OCI-LY7 (cell line): ENCODE measurements at regions not wholly inside any gene's neighbourhood (a gene's known extent, or its start where the extent isn't known, plus 50 kb on each side); places are given as distances from the start of the nearest gene placed in this dataset.

Experiments used
- BruUV-seq: library from RNA; stranded (reverse); fragments of 400-500 nt; replicated peaks from 2 replicates; lab custom pipeline; 2021; lab: Mats Ljungman, UMichigan
- CTCF ChIA-PET: fragments of 300-600 bp; sonication (Branson Sonifier 250); formaldehyde crosslinking; loops from one replicate; lab custom pipeline; 2022; ENCODE audit warnings: antibody characterized with exemption; ENCODE audit not compliant: unreplicated experiment; lab: Charles Lee
- POLR2A ChIA-PET: fragments of 300-600 bp; sonication (Branson Sonifier 250); formaldehyde crosslinking; loops from one replicate; lab custom pipeline; 2022; ENCODE audit warnings: antibody characterized with exemption; lab: Charles Lee
- DNase-seq: peaks from one replicate; pipeline ENCODE4 v3.0.0-alpha.2; 2015; ENCODE audit warnings: low spot score
- H2AFZ ChIP-seq: fragments of 200-600 bp; sonication (generic), shearing (Covaris generic); 2 replicates; pipeline ENCODE4 v1.6.1; 2014; ENCODE audit warnings: mild to moderate bottlenecking, antibody characterized with exemption, low read length, moderate library complexity
- H3K27ac ChIP-seq: fragments of 200-600 bp; sonication (generic); 2 replicates; pipeline ENCODE4 v1.5.1; 2014; ENCODE audit warnings: mixed run types, low read depth, mild to moderate bottlenecking, moderate library complexity, low read length, inconsistent platforms; ENCODE audit not compliant: poor library complexity, severe bottlenecking
- H3K36me3 ChIP-seq: fragments of 200-600 bp; sonication (generic); 2 replicates; pipeline ENCODE4 v1.6.1; 2014; ENCODE audit warnings: mild to moderate bottlenecking, antibody characterized with exemption, low read length, moderate library complexity, mixed read lengths; ENCODE audit not compliant: insufficient read depth
- H3K4me1 ChIP-seq: fragments of 200-600 bp; sonication (generic); 2 replicates; pipeline ENCODE4 v1.5.1; 2014; ENCODE audit warnings: mild to moderate bottlenecking, low read length; ENCODE audit not compliant: insufficient read depth, poor library complexity, severe bottlenecking
- H3K4me2 ChIP-seq: fragments of 200-600 bp; sonication (generic); 2 replicates; pipeline ENCODE4 v1.6.1; 2014; ENCODE audit warnings: mild to moderate bottlenecking, low read length
- H3K4me3 ChIP-seq: fragments of 200-600 bp; sonication (generic); 2 replicates; pipeline ENCODE4 v1.5.1; 2014; ENCODE audit warnings: mild to moderate bottlenecking, low read depth, low read length; ENCODE audit not compliant: poor library complexity, severe bottlenecking
- H3K79me2 ChIP-seq: fragments of 200-600 bp; sonication (generic); 2 replicates; pipeline ENCODE4 v1.6.1; 2016; ENCODE audit warnings: low read depth, mild to moderate bottlenecking, low read length, moderate library complexity, mixed read lengths; ENCODE audit not compliant: insufficient read depth
- H3K9me2 ChIP-seq: fragments of 200-600 bp; sonication (generic); 2 replicates; pipeline ENCODE4 v1.6.1; 2016; ENCODE audit warnings: mild to moderate bottlenecking, low read length, mixed read lengths; ENCODE audit not compliant: insufficient read depth
- H3K9me3 ChIP-seq: fragments of 200-600 bp; sonication (generic); 2 replicates; pipeline ENCODE4 v1.6.1; 2014; ENCODE audit warnings: mild to moderate bottlenecking, mixed run types, low read length, mixed read lengths
- H4K20me1 ChIP-seq: fragments of 200-600 bp; sonication (generic); 2 replicates; pipeline ENCODE4 v1.6.1; 2014; ENCODE audit warnings: mild to moderate bottlenecking, antibody characterized with exemption, low read length, moderate library complexity, mixed read lengths; ENCODE audit not compliant: insufficient read depth
- EZH2phosphoT487 ChIP-seq: fragments of 200-600 bp; sonication (generic); IDR thresholded peaks from 2 replicates; pipeline ENCODE4 v1.6.1; 2018; ENCODE audit warnings: low read depth, borderline replicate concordance, mild to moderate bottlenecking, mixed run types, antibody characterized with exemption, low read length, moderate library complexity, mixed read lengths
- intact Hi-C: fragments of 100-400 bp; cut with micrococcal nuclease; formaldehyde crosslinking; loops from one replicate; pipeline ENCODE4 v1.10.0; 2022; ENCODE audit not compliant: unreplicated experiment
- TF ChIP-seq, protein P1 (sequence below): fragments of 200-600 bp; sonication (generic); conservative IDR thresholded peaks from 2 replicates; pipeline ENCODE4 v1.5.1; 2014; ENCODE audit warnings: mild to moderate bottlenecking, antibody characterized with exemption, low read length, moderate library complexity, mixed read lengths

DNA sequence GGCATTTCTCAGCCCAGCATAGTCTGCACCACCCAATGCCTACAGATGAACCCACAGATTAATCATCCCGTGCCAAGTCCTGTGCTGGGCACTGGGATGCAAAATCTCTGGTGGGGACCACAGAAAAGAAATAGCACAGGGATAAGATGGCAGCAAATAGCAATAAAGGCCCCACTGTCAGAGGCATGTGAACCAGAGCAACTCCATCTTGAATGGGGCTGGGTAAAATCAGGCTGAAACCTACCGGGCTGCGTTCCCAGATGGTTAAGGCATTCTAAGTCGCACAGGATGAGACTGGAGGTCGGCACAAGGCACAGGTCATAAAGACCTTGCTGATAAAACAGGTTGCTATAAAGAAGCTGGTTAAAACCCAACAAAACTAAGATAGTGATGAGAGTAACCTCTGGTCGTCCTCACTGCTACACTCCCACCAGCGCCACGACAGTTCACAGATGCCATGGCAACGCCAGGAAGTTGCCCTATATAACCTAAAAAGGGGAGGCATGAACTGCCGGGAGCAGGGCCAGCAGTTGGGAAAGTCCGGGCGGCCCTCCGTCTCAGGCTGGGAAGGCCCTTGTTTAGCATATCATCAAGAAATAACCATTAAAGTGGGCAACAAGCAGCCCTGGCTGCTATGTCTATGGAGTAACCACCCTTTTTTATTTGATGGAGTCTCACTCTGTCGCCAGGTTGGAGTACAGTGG lies 65.2 kb downstream of the C9orf50 start:
- Histone ChIP-seq H3K4me2 (no peak overlapping the region), H3K36me3 (no peaks in the 10 kb centered on the region), H3K9me2 (no peaks in the 10 kb centered on the region), H3K27ac (no peak overlapping the region), H3K4me3 (no peak overlapping the region), H3K9me3 (no peaks in the 10 kb centered on the region), H3K79me2 (no peaks in the 10 kb centered on the region), H4K20me1 (no peaks in the 10 kb centered on the region), H2AFZ (no peak overlapping the region), H3K4me1 (no peaks in the 10 kb centered on the region)
- no TSS peak for BruUV-seq
- ChIA-PET CTCF (no interaction called here), POLR2A (no interaction called here)
- intact Hi-C loops: no loop called here
- TF ChIP-seq, protein P1, sequence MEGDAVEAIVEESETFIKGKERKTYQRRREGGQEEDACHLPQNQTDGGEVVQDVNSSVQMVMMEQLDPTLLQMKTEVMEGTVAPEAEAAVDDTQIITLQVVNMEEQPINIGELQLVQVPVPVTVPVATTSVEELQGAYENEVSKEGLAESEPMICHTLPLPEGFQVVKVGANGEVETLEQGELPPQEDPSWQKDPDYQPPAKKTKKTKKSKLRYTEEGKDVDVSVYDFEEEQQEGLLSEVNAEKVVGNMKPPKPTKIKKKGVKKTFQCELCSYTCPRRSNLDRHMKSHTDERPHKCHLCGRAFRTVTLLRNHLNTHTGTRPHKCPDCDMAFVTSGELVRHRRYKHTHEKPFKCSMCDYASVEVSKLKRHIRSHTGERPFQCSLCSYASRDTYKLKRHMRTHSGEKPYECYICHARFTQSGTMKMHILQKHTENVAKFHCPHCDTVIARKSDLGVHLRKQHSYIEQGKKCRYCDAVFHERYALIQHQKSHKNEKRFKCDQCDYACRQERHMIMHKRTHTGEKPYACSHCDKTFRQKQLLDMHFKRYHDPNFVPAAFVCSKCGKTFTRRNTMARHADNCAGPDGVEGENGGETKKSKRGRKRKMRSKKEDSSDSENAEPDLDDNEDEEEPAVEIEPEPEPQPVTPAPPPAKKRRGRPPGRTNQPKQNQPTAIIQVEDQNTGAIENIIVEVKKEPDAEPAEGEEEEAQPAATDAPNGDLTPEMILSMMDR: no peak
- no peak for TF ChIP-seq EZH2phosphoT487
- no peak for DNase-seq

DNA sequence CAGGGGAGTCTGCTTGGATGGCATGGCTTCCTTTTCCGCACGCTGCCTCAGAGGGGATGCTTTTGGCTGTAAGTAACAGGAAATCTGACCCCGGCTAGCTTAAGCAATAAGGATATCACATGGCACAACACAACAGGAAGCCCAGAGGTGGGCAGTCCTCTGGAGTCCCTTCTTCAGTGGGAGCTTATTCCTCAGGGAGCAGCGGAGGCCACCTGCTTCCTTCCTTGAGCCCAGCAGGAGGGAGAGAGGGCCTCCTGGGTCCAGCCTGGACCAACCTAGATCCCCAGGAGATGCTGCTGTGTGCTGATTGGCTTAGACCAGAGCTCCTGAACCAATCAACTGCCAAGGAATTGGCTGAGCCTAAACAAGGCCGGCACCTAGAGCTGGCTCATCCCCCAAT lies 66.3 kb downstream of the C9orf50 start:
- Histone ChIP-seq H4K20me1 (no peaks in the 10 kb centered on the region), H3K9me2 (no peaks in the 10 kb centered on the region), H3K79me2 (no peaks in the 10 kb centered on the region), H2AFZ (no peak overlapping the region), H3K9me3 (no peaks in the 10 kb centered on the region), H3K4me1 (no peaks in the 10 kb centered on the region), H3K36me3 (no peaks in the 10 kb centered on the region), H3K27ac (no peak overlapping the region), H3K4me3 (no peak overlapping the region), H3K4me2 (no peak overlapping the region)
- no peak for DNase-seq
- ChIA-PET CTCF (interaction anchor here (0.9 kb wide), 1 partner anchor 16 kb away, joined by 3 read pairs; no protein-coding TSS in a partner anchor), POLR2A (interaction anchor here (0.5 kb wide), 1 partner anchor 105 kb away, joined by 3 read pairs; no protein-coding TSS in a partner anchor)
- BruUV-seq: no TSS peak
- intact Hi-C loops: no loop called here
- no peak for TF ChIP-seq EZH2phosphoT487
- TF ChIP-seq, protein P1: no peak

DNA sequence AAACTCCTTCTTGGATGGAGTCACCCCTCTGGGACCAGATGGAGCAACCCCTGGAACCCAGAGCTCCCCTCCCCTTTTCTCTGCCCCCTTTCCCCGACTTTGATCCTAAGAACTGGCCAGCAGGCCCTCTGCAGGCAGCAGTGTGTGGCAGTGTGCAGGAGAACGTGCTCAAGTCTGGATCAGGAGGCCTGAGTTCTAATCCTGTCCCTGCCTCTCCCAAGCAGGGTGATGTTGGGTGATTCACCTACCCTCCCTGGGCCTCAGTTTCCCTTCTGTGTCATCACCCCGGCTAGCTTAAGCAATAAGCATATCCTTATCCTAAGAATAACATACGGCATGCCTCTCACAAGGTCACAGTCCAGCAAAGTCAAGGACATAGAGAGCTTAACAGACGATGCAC lies 67.6 kb downstream of the C9orf50 start:
- Histone ChIP-seq H3K4me2 (no peak overlapping the region), H3K4me3 (no peak overlapping the region), H3K27ac (no peak overlapping the region), H3K4me1 (no peaks in the 10 kb centered on the region), H3K79me2 (no peaks in the 10 kb centered on the region), H3K36me3 (no peaks in the 10 kb centered on the region), H4K20me1 (no peaks in the 10 kb centered on the region), H2AFZ (no peak overlapping the region), H3K9me2 (no peaks in the 10 kb centered on the region), H3K9me3 (no peaks in the 10 kb centered on the region)
- intact Hi-C loops: no loop called here
- CTCF ChIA-PET: no interaction called here
- BruUV-seq: no TSS peak
- no peak for DNase-seq
- TF ChIP-seq EZH2phosphoT487: no peak
- TF ChIP-seq, protein P1: no peak
- POLR2A ChIA-PET: interaction anchor here (0.5 kb wide), 2 partner anchors 13 to 1244 kb away, joined by 3 read pairs; no protein-coding TSS in a partner anchor
